Panc1 (cell line): ENCODE measurements at regions not wholly inside any gene's neighbourhood (a gene's known extent, or its start where the extent isn't known, plus 50 kb on each side); places are given as distances from the start of the nearest gene placed in this dataset.

ENCODE experiments used
- ATAC-seq: fragments of 200-7000 bp; cut with Tn5 transposase; 2 replicates; pipeline ENCODE4 v1.9.1; 2020; ENCODE audit warnings: mild to moderate bottlenecking, moderate library complexity
- BruUV-seq: library from RNA; stranded (reverse); fragments of 400-500 nt; replicated peaks from 2 replicates; lab custom pipeline; 2021; lab: Mats Ljungman, UMichigan
- CTCF ChIA-PET: fragments of 300-600 bp; sonication (Branson Sonifier 250); formaldehyde crosslinking; loops from one replicate; lab custom pipeline; 2022; ENCODE audit warnings: antibody characterized with exemption; lab: Charles Lee
- POLR2A ChIA-PET: fragments of 300-600 bp; sonication (Branson Sonifier 250); formaldehyde crosslinking; loops from one replicate; lab custom pipeline; 2022; ENCODE audit warnings: antibody characterized with exemption; lab: Charles Lee
- DNase-seq: peaks from one replicate; pipeline ENCODE4 v3.0.0-alpha.2; 2010; ENCODE audit warnings: low read depth, low spot score
- H3K27ac ChIP-seq: 2 replicates; pipeline ENCODE4 v1.5.1; 2011; ENCODE audit warnings: mild to moderate bottlenecking, low read length, inconsistent platforms
- H3K27me3 ChIP-seq: fragments of 200-500 bp; sonication (Bioruptor generic); 2 replicates; pipeline ENCODE4 v1.6.0; 2014; ENCODE audit warnings: low read length, inconsistent platforms; ENCODE audit not compliant: control insufficient read depth, insufficient read depth
- H3K36me3 ChIP-seq: fragments of 200-500 bp; sonication (Bioruptor generic); 2 replicates; pipeline ENCODE4 v1.5.1; 2014; ENCODE audit warnings: inconsistent platforms, mild to moderate bottlenecking, low read length, moderate library complexity; ENCODE audit not compliant: control insufficient read depth, insufficient read depth
- H3K4me1 ChIP-seq: 2 replicates; pipeline ENCODE4 v1.5.1; 2011; ENCODE audit warnings: inconsistent platforms, mild to moderate bottlenecking, low read length, moderate library complexity; ENCODE audit not compliant: control insufficient read depth, insufficient read depth
- H3K4me3 ChIP-seq, 2 experiments: 2 replicates each; pipeline ENCODE4 v1.5.1; 2011 to 2012; ENCODE audit warnings: low read depth in 2 of 2, low read length in 2 of 2, mild to moderate bottlenecking in 2 of 2, inconsistent platforms in 1 of 2, moderate library complexity in 1 of 2
- H3K9me3 ChIP-seq: fragments of 200-500 bp; sonication (Bioruptor generic); 2 replicates; pipeline ENCODE4 v1.5.1; 2014; ENCODE audit warnings: low read depth, mild to moderate bottlenecking, inconsistent platforms, low read length, moderate library complexity; ENCODE audit not compliant: control insufficient read depth, insufficient read depth
- POLR2AphosphoS5 ChIP-seq: IDR thresholded peaks from 2 replicates; pipeline ENCODE4 v1.6.1; 2012; ENCODE audit warnings: mild to moderate bottlenecking, low read depth, low read length, moderate library complexity
- SIN3A ChIP-seq: IDR thresholded peaks from 2 replicates; pipeline ENCODE4 v1.6.1; 2012; ENCODE audit warnings: low read depth, mild to moderate bottlenecking, low read length, moderate library complexity, borderline replicate concordance; ENCODE audit not compliant: insufficient read depth
- TCF7L2 ChIP-seq: IDR thresholded peaks from 2 replicates; pipeline ENCODE4 v1.6.1; 2011; ENCODE audit warnings: mild to moderate bottlenecking, low read depth, low read length, inconsistent platforms
- in situ Hi-C: cut with HindIII; loops from 2 replicates; pipeline ENCODE4 v1.10.0; 2016; ENCODE audit warnings: low sequenced_read_pairs, low pct_unique_long_range_greater_than_20kb
- intact Hi-C: fragments of 100-400 bp; cut with micrococcal nuclease; formaldehyde crosslinking; loops from one replicate; pipeline ENCODE4 v1.10.0; 2022; ENCODE audit not compliant: unreplicated experiment
- TF ChIP-seq, protein P1 (sequence below), 2 experiments: IDR thresholded peaks; 2 replicates each; pipeline ENCODE4 v1.6.1; 2011 to 2012; ENCODE audit warnings: low read depth in 2 of 2, control low read depth in 1 of 2, low read length in 1 of 2, mild to moderate bottlenecking in 1 of 2, moderate library complexity in 1 of 2; ENCODE audit not compliant: insufficient read depth in 1 of 2
- TF ChIP-seq, protein P2 (sequence below): fragments of 450-650 bp; IDR thresholded peaks from 2 replicates; pipeline ENCODE4 v1.5.1; 2017; ENCODE audit warnings: mild to moderate bottlenecking

DNA sequence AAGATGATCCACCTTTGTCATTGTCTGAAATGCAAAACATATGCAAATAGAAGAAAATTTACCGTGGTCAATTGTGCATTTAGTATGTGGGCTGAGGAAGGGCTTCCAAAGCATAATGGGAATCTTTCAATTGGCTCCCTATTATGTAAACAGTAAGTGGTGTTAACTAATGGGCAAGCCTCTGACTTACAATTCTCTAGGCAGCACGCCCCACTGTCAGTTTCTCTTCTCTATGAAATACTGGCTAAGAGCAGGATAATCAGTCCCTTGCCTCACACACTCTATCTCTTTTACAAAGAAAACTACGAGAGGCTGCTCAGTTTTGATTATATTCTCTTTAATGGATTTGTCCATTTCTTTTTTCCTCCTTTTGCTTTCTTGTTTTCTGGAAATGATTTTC, 1272.6 kb downstream of the PCDH19 start:
- DNase-seq = no peak
- Histone ChIP-seq H3K4me3 (no peak overlapping the region), H3K4me1 (no peaks in the 10 kb centered on the region), H3K9me3 (no peaks in the 10 kb centered on the region), H3K27me3 (no peaks in the 10 kb centered on the region), H3K36me3 (no peaks in the 10 kb centered on the region), H3K27ac (no peak overlapping the region)
- ChIA-PET CTCF (no interaction called here), POLR2A (no interaction called here)
- in situ Hi-C loops = no loop called here
- no TSS peak for BruUV-seq
- TF ChIP-seq SIN3A (no peak), TCF7L2 (no peak), POLR2AphosphoS5 (no peak)
- TF ChIP-seq, protein P1, sequence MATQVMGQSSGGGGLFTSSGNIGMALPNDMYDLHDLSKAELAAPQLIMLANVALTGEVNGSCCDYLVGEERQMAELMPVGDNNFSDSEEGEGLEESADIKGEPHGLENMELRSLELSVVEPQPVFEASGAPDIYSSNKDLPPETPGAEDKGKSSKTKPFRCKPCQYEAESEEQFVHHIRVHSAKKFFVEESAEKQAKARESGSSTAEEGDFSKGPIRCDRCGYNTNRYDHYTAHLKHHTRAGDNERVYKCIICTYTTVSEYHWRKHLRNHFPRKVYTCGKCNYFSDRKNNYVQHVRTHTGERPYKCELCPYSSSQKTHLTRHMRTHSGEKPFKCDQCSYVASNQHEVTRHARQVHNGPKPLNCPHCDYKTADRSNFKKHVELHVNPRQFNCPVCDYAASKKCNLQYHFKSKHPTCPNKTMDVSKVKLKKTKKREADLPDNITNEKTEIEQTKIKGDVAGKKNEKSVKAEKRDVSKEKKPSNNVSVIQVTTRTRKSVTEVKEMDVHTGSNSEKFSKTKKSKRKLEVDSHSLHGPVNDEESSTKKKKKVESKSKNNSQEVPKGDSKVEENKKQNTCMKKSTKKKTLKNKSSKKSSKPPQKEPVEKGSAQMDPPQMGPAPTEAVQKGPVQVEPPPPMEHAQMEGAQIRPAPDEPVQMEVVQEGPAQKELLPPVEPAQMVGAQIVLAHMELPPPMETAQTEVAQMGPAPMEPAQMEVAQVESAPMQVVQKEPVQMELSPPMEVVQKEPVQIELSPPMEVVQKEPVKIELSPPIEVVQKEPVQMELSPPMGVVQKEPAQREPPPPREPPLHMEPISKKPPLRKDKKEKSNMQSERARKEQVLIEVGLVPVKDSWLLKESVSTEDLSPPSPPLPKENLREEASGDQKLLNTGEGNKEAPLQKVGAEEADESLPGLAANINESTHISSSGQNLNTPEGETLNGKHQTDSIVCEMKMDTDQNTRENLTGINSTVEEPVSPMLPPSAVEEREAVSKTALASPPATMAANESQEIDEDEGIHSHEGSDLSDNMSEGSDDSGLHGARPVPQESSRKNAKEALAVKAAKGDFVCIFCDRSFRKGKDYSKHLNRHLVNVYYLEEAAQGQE (IDR thresholded peaks at IDR 0.05; ENCODE audit: insufficient read depth in 1 of 2, low read depth in 2 of 2, low read length in 1 of 2) = no peak
- TF ChIP-seq, protein P2, sequence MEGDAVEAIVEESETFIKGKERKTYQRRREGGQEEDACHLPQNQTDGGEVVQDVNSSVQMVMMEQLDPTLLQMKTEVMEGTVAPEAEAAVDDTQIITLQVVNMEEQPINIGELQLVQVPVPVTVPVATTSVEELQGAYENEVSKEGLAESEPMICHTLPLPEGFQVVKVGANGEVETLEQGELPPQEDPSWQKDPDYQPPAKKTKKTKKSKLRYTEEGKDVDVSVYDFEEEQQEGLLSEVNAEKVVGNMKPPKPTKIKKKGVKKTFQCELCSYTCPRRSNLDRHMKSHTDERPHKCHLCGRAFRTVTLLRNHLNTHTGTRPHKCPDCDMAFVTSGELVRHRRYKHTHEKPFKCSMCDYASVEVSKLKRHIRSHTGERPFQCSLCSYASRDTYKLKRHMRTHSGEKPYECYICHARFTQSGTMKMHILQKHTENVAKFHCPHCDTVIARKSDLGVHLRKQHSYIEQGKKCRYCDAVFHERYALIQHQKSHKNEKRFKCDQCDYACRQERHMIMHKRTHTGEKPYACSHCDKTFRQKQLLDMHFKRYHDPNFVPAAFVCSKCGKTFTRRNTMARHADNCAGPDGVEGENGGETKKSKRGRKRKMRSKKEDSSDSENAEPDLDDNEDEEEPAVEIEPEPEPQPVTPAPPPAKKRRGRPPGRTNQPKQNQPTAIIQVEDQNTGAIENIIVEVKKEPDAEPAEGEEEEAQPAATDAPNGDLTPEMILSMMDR = no peak
- intact Hi-C loops = no loop called here
- ATAC-seq = no peak

DNA sequence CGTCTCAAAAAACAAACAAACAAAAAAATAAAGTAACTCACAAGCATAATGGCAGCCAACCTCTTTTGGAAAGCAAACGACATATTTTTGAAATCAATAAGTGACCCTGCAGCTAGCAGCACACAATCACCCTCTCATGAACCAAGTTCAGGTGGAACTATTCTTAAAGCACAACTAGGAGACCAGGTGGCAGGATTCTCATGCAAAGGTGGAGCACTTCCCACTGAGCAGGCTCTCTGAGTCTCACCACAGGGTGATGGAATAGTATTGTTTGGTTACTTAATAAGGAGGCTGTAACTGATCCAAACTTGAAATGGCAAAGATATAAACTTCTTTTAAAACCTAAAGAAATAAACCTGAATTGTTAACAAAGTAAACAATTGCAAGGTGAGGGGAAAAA, 1293.1 kb downstream of the PCDH19 start:
- TF ChIP-seq POLR2AphosphoS5 = no peak
- no peaks in the 10 kb centered on the region for H3K36me3 ChIP-seq
- no peaks in the 10 kb centered on the region for H3K4me1 ChIP-seq
- in situ Hi-C loops (no loop called here), intact Hi-C loops (no loop called here)
- ChIA-PET CTCF (no interaction called here), POLR2A (no interaction called here)
- H3K9me3 ChIP-seq = no peaks in the 10 kb centered on the region
- no TSS peak for BruUV-seq
- no peaks in the 10 kb centered on the region for H3K27me3 ChIP-seq
- H3K27ac ChIP-seq = no peak overlapping the region
- ATAC-seq = no peak
- no peak for DNase-seq
- no peak overlapping the region for H3K4me3 ChIP-seq

DNA sequence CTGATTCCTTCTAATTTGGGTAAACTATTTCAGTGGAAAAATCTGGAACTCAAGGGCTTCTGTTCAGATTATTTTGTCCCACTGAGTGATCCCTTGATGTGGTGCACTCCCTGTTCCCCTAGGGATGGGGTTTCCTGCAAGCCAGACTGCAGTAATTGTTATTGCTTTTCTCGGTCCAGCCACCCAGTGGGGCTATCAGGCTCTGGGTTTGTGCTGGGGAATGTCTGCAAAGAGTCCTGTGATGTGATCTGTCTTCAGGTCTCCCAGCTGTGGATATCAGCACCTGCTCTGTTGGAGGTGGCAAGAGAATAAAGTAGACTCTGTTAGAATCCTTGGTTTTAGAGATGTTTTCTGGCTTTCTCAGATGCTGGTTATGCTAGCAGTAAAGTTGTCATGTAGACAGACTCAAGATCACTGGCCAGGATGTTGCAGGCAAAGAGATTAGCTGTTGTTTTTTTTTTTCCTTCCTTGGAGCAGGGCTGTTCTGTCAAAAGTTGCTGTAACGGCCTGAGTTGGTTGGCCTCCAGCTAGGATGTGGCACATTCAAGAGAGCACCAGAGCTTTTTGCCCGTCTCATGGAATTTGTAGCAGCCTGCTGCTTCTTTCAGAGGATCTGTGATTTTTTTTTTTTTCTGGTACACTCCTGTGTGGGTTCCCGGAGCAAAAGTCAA, 1314.0 kb downstream of the PCDH19 start:
- no peak overlapping the region for H3K27ac ChIP-seq
- ATAC-seq (no peak), DNase-seq (no peak)
- no peaks in the 10 kb centered on the region for H3K36me3 ChIP-seq
- no peak overlapping the region for H3K4me3 ChIP-seq
- POLR2A ChIA-PET = no interaction called here
- in situ Hi-C loops (no loop called here), intact Hi-C loops (no loop called here)
- CTCF ChIA-PET = no interaction called here
- no peaks in the 10 kb centered on the region for H3K4me1 ChIP-seq
- BruUV-seq = no TSS peak
- H3K9me3 ChIP-seq = no peaks in the 10 kb centered on the region
- TF ChIP-seq POLR2AphosphoS5 (no peak), SIN3A (no peak), TCF7L2 (no peak)
- TF ChIP-seq, protein P2 = no peak
- TF ChIP-seq, protein P1 (IDR thresholded peaks at IDR 0.05; ENCODE audit: insufficient read depth in 1 of 2, low read depth in 2 of 2, low read length in 1 of 2) = no peak
- H3K27me3 ChIP-seq = no peaks in the 10 kb centered on the region
